HepG2 (cell line): ENCODE measurements at regions not wholly inside any gene's neighbourhood (a gene's known extent, or its start where the extent isn't known, plus 50 kb on each side); places are given as distances from the start of the nearest gene placed in this dataset.

Source experiments
- ATAC-seq: fragments of 200-7000 bp; cut with Tn5 transposase; 3 replicates; pipeline ENCODE4 v1.9.1; 2020; ENCODE audit warnings: mild to moderate bottlenecking, moderate library complexity
- BruUV-seq: library from RNA; stranded (reverse); fragments of 400-500 nt; replicated peaks from 2 replicates; lab custom pipeline; 2021; lab: Mats Ljungman, UMichigan
- CTCF ChIA-PET: fragments of 300-600 bp; formaldehyde crosslinking; extraction: SDS; loops from one replicate; lab custom pipeline; 2021; ENCODE audit warnings: low total read pairs, inconsistent platforms, low intra/inter-chr PET ratio; lab: Yijun Ruan, JAX
- POLR2A ChIA-PET: fragments of 350-600 bp; sonication (Branson Sonifier 250); formaldehyde crosslinking; loops from one replicate; lab custom pipeline; 2020; ENCODE audit warnings: antibody characterized with exemption, inconsistent platforms; lab: Yijun Ruan, JAX
- DNase-seq: peaks from one replicate; pipeline ENCODE4 v3.0.0-alpha.2; 2015; ENCODE audit warnings: low spot score
- FAIRE-seq: peaks from 3 replicates; lab custom pipeline; 2011; peaks lifted over from hg19 to GRCh38; lab: Jason Lieb, UNC
- H2AFZ ChIP-seq: one replicate; pipeline ENCODE4 v1.6.1; 2011; ENCODE audit warnings: low read length, inconsistent platforms
- H3K27ac ChIP-seq: fragments of 300-600 bp; 3 replicates; pipeline ENCODE4 v1.8.0; 2011; ENCODE audit warnings: mixed run types, mild to moderate bottlenecking, mixed read lengths, low read length, inconsistent platforms; ENCODE audit not compliant: insufficient read depth; ENCODE audit errors: extremely low read length
- H3K27me3 ChIP-seq, 2 experiments: fragments of 200-600 bp in 1 of 2; 2 replicates in 1 of 2; 3 replicates in 1 of 2; pipeline versions ENCODE4 v1.6.0 to v1.8.0; 2011; ENCODE audit warnings: low read length in 2 of 2, mild to moderate bottlenecking in 2 of 2, moderate library complexity in 2 of 2, inconsistent platforms in 1 of 2; ENCODE audit not compliant: insufficient read depth in 2 of 2, control insufficient read depth in 1 of 2
- H3K36me3 ChIP-seq, 2 experiments: fragments of 200-600 bp in 1 of 2; replicated peaks in 1 of 2; 2 replicates in 1 of 2; 3 replicates in 1 of 2; pipeline versions ENCODE4 v1.5.1 to v1.8.0; 2011; ENCODE audit warnings: low read length in 2 of 2, inconsistent platforms in 1 of 2; ENCODE audit not compliant: insufficient read depth in 2 of 2, control insufficient read depth in 1 of 2
- H3K4me1 ChIP-seq: 2 replicates; pipeline ENCODE4 v1.5.1; 2012; ENCODE audit warnings: low read length, inconsistent platforms; ENCODE audit not compliant: insufficient read depth
- H3K4me2 ChIP-seq: 2 replicates; pipeline ENCODE4 v1.6.0; 2011; ENCODE audit warnings: low read depth, low read length, inconsistent platforms
- H3K4me3 ChIP-seq, 3 experiments: fragments of 200-600 bp in 1 of 3; sonication (generic), shearing (Covaris generic) in 1 of 3; replicated peaks in 1 of 3; 2 replicates each; pipeline ENCODE4 v1.5.1; 2011 to 2016; ENCODE audit warnings: low read length in 3 of 3, inconsistent platforms in 2 of 3, low read depth in 2 of 3, mild to moderate bottlenecking in 2 of 3, control low read depth in 1 of 3, mixed read lengths in 1 of 3; ENCODE audit not compliant: insufficient read depth in 1 of 3
- H3K79me2 ChIP-seq: one replicate; pipeline ENCODE4 v1.6.1; 2011; ENCODE audit warnings: low read length, inconsistent platforms; ENCODE audit not compliant: insufficient read depth
- H3K9ac ChIP-seq: 2 replicates; pipeline ENCODE4 v1.6.0; 2011; ENCODE audit warnings: mild to moderate bottlenecking, low read depth, low read length, inconsistent platforms; ENCODE audit not compliant: insufficient read depth
- H3K9me3 ChIP-seq: 2 replicates; pipeline ENCODE4 v1.5.1; 2012; ENCODE audit warnings: mild to moderate bottlenecking, low read length
- H4K20me1 ChIP-seq: 2 replicates; pipeline ENCODE4 v1.6.0; 2011; ENCODE audit warnings: inconsistent platforms, mild to moderate bottlenecking, low read length, moderate library complexity; ENCODE audit not compliant: insufficient read depth
- AGO1 ChIP-seq: fragments of 200-400 bp; formaldehyde crosslinking; IDR thresholded peaks from 2 replicates; pipeline ENCODE4 v1.6.1; 2017; ENCODE audit warnings: mild to moderate bottlenecking, low read depth, low read length, moderate library complexity; ENCODE audit not compliant: poor library complexity, severe bottlenecking
- GABPB1 ChIP-seq: IDR thresholded peaks from 2 replicates; pipeline ENCODE4 v1.6.1; 2016; ENCODE audit warnings: mild to moderate bottlenecking, missing genetic modification reagents, moderate library complexity, missing compliant biosample characterization
- HDAC1 ChIP-seq: sonication (generic); formaldehyde crosslinking; IDR thresholded peaks from 2 replicates; pipeline ENCODE4 v1.5.1; 2020; ENCODE audit warnings: mild to moderate bottlenecking, missing genetic modification reagents
- POLR2G ChIP-seq: fragments of 200-400 bp; formaldehyde crosslinking; IDR thresholded peaks from 2 replicates; pipeline ENCODE4 v1.6.1; 2018; ENCODE audit warnings: mild to moderate bottlenecking, low read depth, low read length, moderate library complexity
- RFXANK ChIP-seq: IDR thresholded peaks from 2 replicates; pipeline ENCODE4 v1.6.1; 2016
- RFXAP ChIP-seq: sonication (generic); formaldehyde crosslinking; IDR thresholded peaks from 2 replicates; pipeline ENCODE4 v1.4.0; 2020; ENCODE audit warnings: missing genetic modification reagents, borderline replicate concordance
- SRF ChIP-seq: IDR thresholded peaks from 2 replicates; pipeline ENCODE4 v1.6.1; 2011; ENCODE audit warnings: mild to moderate bottlenecking, low read depth, low read length, moderate library complexity
- STAT6 ChIP-seq: sonication (generic); formaldehyde crosslinking; IDR thresholded peaks from 2 replicates; pipeline ENCODE4 v1.4.0; 2020; ENCODE audit warnings: missing genetic modification reagents, mild to moderate bottlenecking, borderline replicate concordance
- TFE3 ChIP-seq: IDR thresholded peaks from 2 replicates; pipeline ENCODE4 v1.6.1; 2016
- ZNF776 ChIP-seq: sonication (generic); formaldehyde crosslinking; IDR thresholded peaks from 2 replicates; pipeline ENCODE4 v1.4.0; 2020; ENCODE audit warnings: mild to moderate bottlenecking, missing genetic modification reagents
- WGBS: methylation state at CpG from one replicate; pipeline ENCODE4 v1.1.6; 2017; ENCODE audit warnings: low lambda C conversion rate; 5-methylcytosine and 5-hydroxymethylcytosine counted together
- in situ Hi-C: cut with HindIII; loops from 2 replicates; pipeline ENCODE4 v1.10.0; 2017; ENCODE audit warnings: low pct_unique_long_range_greater_than_20kb; ENCODE audit not compliant: extremely low pct_ligation_motif_present
- intact Hi-C: fragments of 100-400 bp; cut with micrococcal nuclease; formaldehyde crosslinking; loops from one replicate; pipeline ENCODE4 v1.10.0; 2022; ENCODE audit not compliant: unreplicated experiment

GRCh38 chr7:26060733-26061677, 91.0 kb upstream of the NFE2L3 start:
- no peak for FAIRE-seq
- Histone ChIP-seq H3K27ac (no peak overlapping the region), H3K36me3 (no peaks in the 10 kb centered on the region), H3K4me3 (no peak overlapping the region), H3K9me3 (no peaks in the 10 kb centered on the region), H3K9ac (no peak overlapping the region), H3K4me1 (no peaks in the 10 kb centered on the region), H3K4me2 (no peak overlapping the region), H3K79me2 (no peaks in the 10 kb centered on the region), H4K20me1 (no peaks in the 10 kb centered on the region), H3K27me3 (peaks cover 0 to 7% of the 10 kb centered on the region in 2 experiments; a peak in 1 of 5 replicates), H2AFZ (no peak overlapping the region)
- no TSS peak for BruUV-seq
- ChIA-PET POLR2A (no interaction called here), CTCF (interaction anchor here (3.0 kb wide), 1 partner anchor 168 kb away, joined by 54 read pairs; no protein-coding TSS in a partner anchor)
- no peak for DNase-seq
- WGBS = 63% methylated on average over 6 of the region's 6 CpGs
- ATAC-seq = no peak
- intact Hi-C loops = loop anchor here (1.0 kb wide), 2 partner anchors 65 to 168 kb away; no protein-coding TSS in a partner anchor
- in situ Hi-C loops = no loop called here
- no peak for TF ChIP-seq RFXAP (CRISPR knock-in tag)
- no peak for TF ChIP-seq HDAC1 (CRISPR knock-in tag)
- no peak for TF ChIP-seq TFE3 (CRISPR knock-in tag)
- TF ChIP-seq SRF = no peak
- TF ChIP-seq ZNF776 (CRISPR knock-in tag) = no peak
- no peak for TF ChIP-seq AGO1
- TF ChIP-seq POLR2G = no peak
- no peak for TF ChIP-seq GABPB1
- TF ChIP-seq RFXANK (CRISPR knock-in tag) = no peak
- no peak for TF ChIP-seq STAT6 (CRISPR knock-in tag)
- TF ChIP-seq, all 625 proteins: peak for 0
